Peyer's patch (tissue), 4 donors: ENCODE measurements at regions not wholly inside any gene's neighbourhood (a gene's known extent, or its start where the extent isn't known, plus 50 kb on each side); places are given as distances from the start of the nearest gene placed in this dataset.

Experiments
- POLR2A ChIP-seq, 2 donors: fragments of 450-650 bp; IDR thresholded peaks; one replicate each; pipeline ENCODE4 v1.5.1; 2017; ENCODE audit warnings: antibody characterized with exemption in 2 of 2, mild to moderate bottlenecking in 2 of 2, moderate library complexity in 2 of 2
- TF ChIP-seq, protein P1 (sequence below), 6 experiments: fragments of 450-650 bp in 4 of 6; fragments of 200-600 bp in 2 of 6; sonication (generic) in 1 of 6; IDR thresholded peaks; one replicate each; pipeline ENCODE4 v1.5.1; 2017 to 2019; ENCODE audit warnings: antibody characterized with exemption in 6 of 6, mild to moderate bottlenecking in 3 of 6, moderate library complexity in 1 of 6

DNA sequence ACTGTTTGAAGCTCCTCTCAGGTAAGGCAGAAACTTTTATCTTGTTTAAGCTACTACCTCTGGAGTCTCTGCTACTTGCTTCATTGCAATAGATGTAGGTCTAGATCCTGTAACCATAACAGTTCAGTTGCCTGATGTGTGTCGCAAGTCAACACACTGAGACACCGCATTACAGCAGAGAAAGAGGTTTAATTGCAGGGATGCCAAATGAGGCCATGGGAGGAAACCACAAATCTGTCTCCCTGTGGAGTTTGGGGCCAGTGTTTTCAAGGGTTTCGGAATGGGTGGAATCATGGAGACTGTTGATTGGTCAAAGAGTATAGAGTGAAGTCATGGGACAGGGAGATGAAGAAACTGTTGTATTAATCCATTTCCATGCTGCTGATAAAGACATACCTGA is 57.1 kb upstream of the RBM24 start:
- TF ChIP-seq, protein P1, sequence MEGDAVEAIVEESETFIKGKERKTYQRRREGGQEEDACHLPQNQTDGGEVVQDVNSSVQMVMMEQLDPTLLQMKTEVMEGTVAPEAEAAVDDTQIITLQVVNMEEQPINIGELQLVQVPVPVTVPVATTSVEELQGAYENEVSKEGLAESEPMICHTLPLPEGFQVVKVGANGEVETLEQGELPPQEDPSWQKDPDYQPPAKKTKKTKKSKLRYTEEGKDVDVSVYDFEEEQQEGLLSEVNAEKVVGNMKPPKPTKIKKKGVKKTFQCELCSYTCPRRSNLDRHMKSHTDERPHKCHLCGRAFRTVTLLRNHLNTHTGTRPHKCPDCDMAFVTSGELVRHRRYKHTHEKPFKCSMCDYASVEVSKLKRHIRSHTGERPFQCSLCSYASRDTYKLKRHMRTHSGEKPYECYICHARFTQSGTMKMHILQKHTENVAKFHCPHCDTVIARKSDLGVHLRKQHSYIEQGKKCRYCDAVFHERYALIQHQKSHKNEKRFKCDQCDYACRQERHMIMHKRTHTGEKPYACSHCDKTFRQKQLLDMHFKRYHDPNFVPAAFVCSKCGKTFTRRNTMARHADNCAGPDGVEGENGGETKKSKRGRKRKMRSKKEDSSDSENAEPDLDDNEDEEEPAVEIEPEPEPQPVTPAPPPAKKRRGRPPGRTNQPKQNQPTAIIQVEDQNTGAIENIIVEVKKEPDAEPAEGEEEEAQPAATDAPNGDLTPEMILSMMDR (IDR thresholded peaks at IDR 0.05): no peak
- no peak for TF ChIP-seq POLR2A (IDR thresholded peaks at IDR 0.05)
